H9 (cell line): ENCODE measurements at regions not wholly inside any gene's neighbourhood (a gene's known extent, or its start where the extent isn't known, plus 50 kb on each side); places are given as distances from the start of the nearest gene placed in this dataset.

Experiments used
- DNase-seq: peaks from one replicate; pipeline ENCODE4 v3.0.0-alpha.2; 2017
- H2AFZ ChIP-seq: one replicate; pipeline ENCODE4 v1.6.1; 2013; ENCODE audit warnings: mild to moderate bottlenecking, low read length, control low read depth, moderate library complexity
- H2AK5ac ChIP-seq: 2 replicates; pipeline ENCODE4 v1.6.1; 2013; ENCODE audit warnings: low read length, control low read depth, mixed read lengths; ENCODE audit not compliant: insufficient read length
- H2BK120ac ChIP-seq: one replicate; pipeline ENCODE4 v1.6.1; 2013; ENCODE audit warnings: low read depth, mild to moderate bottlenecking, low read length, control low read depth, inconsistent platforms; ENCODE audit not compliant: poor library complexity, severe bottlenecking
- H2BK12ac ChIP-seq: 2 replicates; pipeline ENCODE4 v1.6.1; 2013; ENCODE audit warnings: low read length, control low read depth, mixed read lengths, low read depth; ENCODE audit not compliant: insufficient read length
- H2BK15ac ChIP-seq: 2 replicates; pipeline ENCODE4 v1.6.1; 2013; ENCODE audit warnings: low read depth, low read length, control low read depth
- H2BK20ac ChIP-seq: one replicate; pipeline ENCODE4 v1.6.1; 2013; ENCODE audit warnings: low read depth, mild to moderate bottlenecking, low read length, control low read depth, inconsistent platforms; ENCODE audit not compliant: poor library complexity, severe bottlenecking
- H2BK5ac ChIP-seq: 2 replicates; pipeline ENCODE4 v1.6.1; 2013; ENCODE audit warnings: low read length, control low read depth, mixed read lengths; ENCODE audit not compliant: insufficient read length
- H3K14ac ChIP-seq: 2 replicates; pipeline ENCODE4 v1.6.1; 2013; ENCODE audit warnings: low read length, control low read depth; ENCODE audit not compliant: insufficient read depth
- H3K18ac ChIP-seq: 2 replicates; pipeline ENCODE4 v1.6.1; 2013; ENCODE audit warnings: low read depth, mild to moderate bottlenecking, mixed read lengths, low read length, control low read depth; ENCODE audit not compliant: insufficient read length
- H3K23ac ChIP-seq: 2 replicates; pipeline ENCODE4 v1.6.1; 2013; ENCODE audit warnings: low read length, control low read depth, mixed read lengths, low read depth; ENCODE audit not compliant: insufficient read length
- H3K23me2 ChIP-seq: 2 replicates; pipeline ENCODE4 v1.6.1; 2013; ENCODE audit warnings: low read depth, mild to moderate bottlenecking, mixed read lengths, low read length, control low read depth; ENCODE audit not compliant: insufficient read length, poor library complexity, severe bottlenecking
- H3K27ac ChIP-seq: 2 replicates; pipeline ENCODE4 v1.5.1; 2013; ENCODE audit warnings: low read length, control low read depth, mixed read lengths, low read depth; ENCODE audit not compliant: insufficient read length
- H3K27me3 ChIP-seq: 2 replicates; pipeline ENCODE4 v1.6.1; 2013; ENCODE audit warnings: low read length, control low read depth, inconsistent platforms; ENCODE audit not compliant: insufficient read depth
- H3K4ac ChIP-seq: 2 replicates; pipeline ENCODE4 v1.6.1; 2013; ENCODE audit warnings: low read depth, mild to moderate bottlenecking, control low read depth, inconsistent platforms, low read length, moderate library complexity
- H3K4me1 ChIP-seq: 2 replicates; pipeline ENCODE4 v1.6.1; 2013; ENCODE audit warnings: low read length, control low read depth, inconsistent platforms; ENCODE audit not compliant: insufficient read depth
- H3K4me2 ChIP-seq: 2 replicates; pipeline ENCODE4 v1.6.1; 2013; ENCODE audit warnings: low read length, control low read depth, mixed read lengths; ENCODE audit not compliant: insufficient read length, insufficient read depth
- H3K56ac ChIP-seq: 2 replicates; pipeline ENCODE4 v1.6.1; 2013; ENCODE audit warnings: low read depth, mild to moderate bottlenecking, mixed read lengths, low read length, control low read depth; ENCODE audit not compliant: insufficient read length
- H3K79me1 ChIP-seq: 2 replicates; pipeline ENCODE4 v1.6.1; 2013; ENCODE audit warnings: low read depth, mild to moderate bottlenecking, moderate library complexity, low read length, control low read depth, inconsistent platforms; ENCODE audit not compliant: insufficient read depth, poor library complexity, severe bottlenecking
- H3K79me2 ChIP-seq: 2 replicates; pipeline ENCODE4 v1.6.1; 2013; ENCODE audit warnings: low read length, control low read depth, inconsistent platforms; ENCODE audit not compliant: insufficient read depth
- H3K9ac ChIP-seq: 2 replicates; pipeline ENCODE4 v1.6.1; 2013; ENCODE audit warnings: low read length, control low read depth, mixed read lengths; ENCODE audit not compliant: insufficient read length; ENCODE audit errors: extremely low read depth
- H3K9me3 ChIP-seq: one replicate; pipeline ENCODE4 v1.6.1; 2013; ENCODE audit warnings: low read depth, low read length, inconsistent platforms; ENCODE audit not compliant: control insufficient read depth
- H3T11ph ChIP-seq: one replicate; pipeline ENCODE4 v1.6.1; 2013; ENCODE audit warnings: mild to moderate bottlenecking, low read length, control low read depth, inconsistent platforms
- H4K20me1 ChIP-seq: one replicate; pipeline ENCODE4 v1.6.1; 2013; ENCODE audit not compliant: control insufficient read depth, insufficient read length, insufficient read depth
- H4K5ac ChIP-seq: 2 replicates; pipeline ENCODE4 v1.6.1; 2013; ENCODE audit warnings: low read depth, mild to moderate bottlenecking, mixed read lengths, low read length, control low read depth; ENCODE audit not compliant: insufficient read length
- H4K8ac ChIP-seq: replicated peaks from 2 replicates; pipeline ENCODE4 v1.6.1; 2013; ENCODE audit warnings: low read length, control low read depth, mixed read lengths, low read depth; ENCODE audit not compliant: insufficient read length
- H4K91ac ChIP-seq: 2 replicates; pipeline ENCODE4 v1.6.1; 2013; ENCODE audit warnings: low read depth, mild to moderate bottlenecking, moderate library complexity, mixed read lengths, low read length, control low read depth; ENCODE audit not compliant: insufficient read length
- H3K27ac Mint-ChIP-seq, 3 experiments: 2 replicates in 2 of 3; 3 replicates in 1 of 3; pipeline ENCODE4 v1.8.0; 2020 to 2021; ENCODE audit warnings: mixed read lengths in 3 of 3, mild to moderate bottlenecking in 1 of 3, moderate library complexity in 1 of 3
- H3K27me3 Mint-ChIP-seq: 2 replicates; pipeline ENCODE4 v1.8.0; 2021; ENCODE audit warnings: low read depth, mild to moderate bottlenecking, moderate library complexity, mixed read lengths
- H3K36me3 Mint-ChIP-seq, 3 experiments: 2 replicates in 2 of 3; 3 replicates in 1 of 3; pipeline ENCODE4 v1.8.0; 2020 to 2021; ENCODE audit warnings: low read depth in 3 of 3, mixed read lengths in 3 of 3; ENCODE audit not compliant: insufficient read depth in 1 of 3
- H3K4me1 Mint-ChIP-seq, 2 experiments: 2 replicates each; pipeline ENCODE4 v1.8.0; 2020; ENCODE audit warnings: mixed read lengths in 2 of 2
- H3K4me3 Mint-ChIP-seq, 2 experiments: 2 replicates in 1 of 2; 3 replicates in 1 of 2; pipeline ENCODE4 v1.8.0; 2020 to 2021; ENCODE audit warnings: mild to moderate bottlenecking in 2 of 2, mixed read lengths in 2 of 2, moderate library complexity in 1 of 2
- H3K9me3 Mint-ChIP-seq, 2 experiments: 2 replicates in 1 of 2; 3 replicates in 1 of 2; pipeline ENCODE4 v1.8.0; 2020; ENCODE audit warnings: mild to moderate bottlenecking in 2 of 2, mixed read lengths in 2 of 2, moderate library complexity in 1 of 2
- CTCF ChIP-seq: fragments of 200-600 bp; sonication (generic); conservative IDR thresholded peaks from 3 replicates; pipeline ENCODE4 v1.8.0; 2021; ENCODE audit warnings: antibody characterized with exemption, mild to moderate bottlenecking
- WGBS: extraction: QIAGEN DNeasy Blood & Tissue Kit; methylation state at CpG from one replicate; pipeline ENCODE4 v1.1.7; 2013; ENCODE audit warnings: missing lambda C conversion rate, low lambda C conversion rate, mixed read lengths; ENCODE audit not compliant: insufficient read length; ENCODE audit errors: extremely low coverage; 5-methylcytosine and 5-hydroxymethylcytosine counted together

- Histone ChIP-seq H3K4me1 (no peaks in the 10 kb centered on the region), H4K5ac (no peak overlapping the region), H3K56ac (no peak overlapping the region), H3K23me2 (no peaks in the 10 kb centered on the region), H2BK5ac (no peak overlapping the region), H2BK20ac (no peak overlapping the region), H2AFZ (no peak overlapping the region), H2BK15ac (no peak overlapping the region), H3K79me1 (no peaks in the 10 kb centered on the region), H3K14ac (no peak overlapping the region), H3K9ac (no peak overlapping the region), H4K91ac (no peak overlapping the region), H2AK5ac (no peak overlapping the region), H2BK12ac (no peak overlapping the region), H3K18ac (no peak overlapping the region), H3K27me3 (no peaks in the 10 kb centered on the region), H3K4ac (no peak overlapping the region), H3K27ac (no peak overlapping the region), H3K79me2 (no peaks in the 10 kb centered on the region), H3T11ph (no peak overlapping the region), H4K20me1 (no peaks in the 10 kb centered on the region), H3K4me2 (no peak overlapping the region), H4K8ac (no peak overlapping the region), H3K23ac (no peak overlapping the region), H2BK120ac (no peak overlapping the region), H3K9me3 (peaks cover 57% of the 10 kb centered on the region)
- WGBS, result no CpG with 5 or more reads among the region's 1 CpG
- peak; percentile 35 for DNase-seq
- peaks cover 18 to 22% of the 10 kb centered on the region in 2 experiments for H3K4me1 Mint-ChIP-seq
- TF ChIP-seq CTCF, result no peak
- H3K4me3 Mint-ChIP-seq, result no peak overlapping the region
- H3K36me3 Mint-ChIP-seq, result peaks cover 0 to 10% (median 2%) of the 10 kb centered on the region in 3 experiments; a peak in 3 of 7 replicates
- H3K27me3 Mint-ChIP-seq, result peaks cover 3% of the 10 kb centered on the region; the same call in 1 of the 2 replicates
- H3K27ac Mint-ChIP-seq, result peak overlapping the region in 1 of 3 experiments; percentile 34; a peak in 2 of 7 replicates
- peaks cover 67 to 72% of the 10 kb centered on the region in 2 experiments for H3K9me3 Mint-ChIP-seq
Measured at GRCh38 chrX:63934160-63934559, 149.1 kb upstream of the ARHGEF9 start.
